Lower leg skin (tissue), 4 donors: ENCODE measurements at regions not wholly inside any gene's neighbourhood (a gene's known extent, or its start where the extent isn't known, plus 50 kb on each side); places are given as distances from the start of the nearest gene placed in this dataset.

Source experiments
- DNase-seq, 2 donors: peaks; one replicate each; pipeline ENCODE4 v3.0.0-alpha.2; 2019; ENCODE audit warnings: low spot score in 2 of 2
- H3K4me3 ChIP-seq: fragments of 200-600 bp; sonication (generic); 2 replicates; pipeline ENCODE4 v1.5.1; 2017; ENCODE audit warnings: mild to moderate bottlenecking, low read depth; ENCODE audit not compliant: poor library complexity, severe bottlenecking
- CTCF ChIP-seq, 3 donors: fragments of 450-650 bp; IDR thresholded peaks; one replicate each; pipeline ENCODE4 v1.5.1; 2016; ENCODE audit warnings: antibody characterized with exemption in 3 of 3, mild to moderate bottlenecking in 3 of 3, moderate library complexity in 2 of 3
- POLR2A ChIP-seq, 2 donors: fragments of 450-650 bp; IDR thresholded peaks; one replicate each; pipeline ENCODE4 v1.6.1; 2016 to 2017; ENCODE audit warnings: antibody characterized with exemption in 2 of 2, mild to moderate bottlenecking in 1 of 2, moderate library complexity in 1 of 2
- WGBS, 2 donors: methylation state at CpG; one replicate each; pipeline ENCODE4 v1.1.5; 2018; 5-methylcytosine and 5-hydroxymethylcytosine counted together
- intact Hi-C: fragments of 100-400 bp; cut with DNase I; formaldehyde crosslinking; loops from one replicate; pipeline ENCODE4 v1.15.0; 2023; ENCODE audit warnings: low total_unique reads

GRCh38 chr7:41633690-41634089 lies 69.2 kb downstream of the INHBA start:
- no peak for TF ChIP-seq POLR2A (IDR thresholded peaks at IDR 0.05)
- no peak for TF ChIP-seq CTCF (IDR thresholded peaks at IDR 0.05)
- 73 to 79% methylated on average over 3 of the region's 3 CpGs for WGBS, 2 donors
- no peak for DNase-seq
- no peak overlapping the region for H3K4me3 ChIP-seq
- intact Hi-C loops: no loop called here

GRCh38 chr7:41630741-41631140 lies 72.1 kb downstream of the INHBA start:
- intact Hi-C loops: no loop called here
- 66 to 71% methylated on average over 4 of the region's 4 CpGs for WGBS, 2 donors
- TF ChIP-seq POLR2A (IDR thresholded peaks at IDR 0.05) (no peak), CTCF (IDR thresholded peaks at IDR 0.05) (no peak)
- no peak for DNase-seq
- no peak overlapping the region for H3K4me3 ChIP-seq

DNA sequence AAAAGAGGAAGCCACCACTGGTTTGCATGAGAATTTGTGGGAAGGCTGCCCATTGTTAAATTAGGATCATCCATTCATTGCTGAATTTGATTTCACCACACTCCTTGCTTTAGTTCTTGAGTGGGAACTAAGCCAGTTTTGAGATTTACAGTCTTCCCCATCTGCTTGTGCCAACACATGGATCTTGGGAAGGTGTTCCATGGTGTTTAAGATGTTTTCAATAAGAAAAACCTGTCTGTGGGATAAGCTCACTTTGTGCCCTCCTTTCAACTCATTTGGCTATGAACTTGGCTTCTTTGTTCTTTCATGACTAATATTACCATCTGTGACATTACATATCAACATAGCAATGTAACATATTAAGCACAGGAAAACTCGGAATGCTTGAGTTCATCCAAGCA lies 73.2 kb downstream of the INHBA start:
- WGBS, 2 donors: 47 to 56% methylated on average over 1 of the region's 1 CpG
- TF ChIP-seq CTCF (IDR thresholded peaks at IDR 0.05): no peak
- no peak for TF ChIP-seq POLR2A (IDR thresholded peaks at IDR 0.05)

GRCh38 chr7:41628901-41629300 lies 74.0 kb downstream of the INHBA start:
- WGBS, 2 donors: 29 to 36% methylated on average over 3 of the region's 3 CpGs
- TF ChIP-seq CTCF (IDR thresholded peaks at IDR 0.05): no peak
- no peak for TF ChIP-seq POLR2A (IDR thresholded peaks at IDR 0.05)
- intact Hi-C loops: no loop called here
- H3K4me3 ChIP-seq: no peak overlapping the region
- no peak for DNase-seq

More for the DNA sequence above, 73.2 kb downstream of the INHBA start:
- no peak overlapping the region for H3K4me3 ChIP-seq
- intact Hi-C loops: no loop called here
- DNase-seq: no peak

DNA sequence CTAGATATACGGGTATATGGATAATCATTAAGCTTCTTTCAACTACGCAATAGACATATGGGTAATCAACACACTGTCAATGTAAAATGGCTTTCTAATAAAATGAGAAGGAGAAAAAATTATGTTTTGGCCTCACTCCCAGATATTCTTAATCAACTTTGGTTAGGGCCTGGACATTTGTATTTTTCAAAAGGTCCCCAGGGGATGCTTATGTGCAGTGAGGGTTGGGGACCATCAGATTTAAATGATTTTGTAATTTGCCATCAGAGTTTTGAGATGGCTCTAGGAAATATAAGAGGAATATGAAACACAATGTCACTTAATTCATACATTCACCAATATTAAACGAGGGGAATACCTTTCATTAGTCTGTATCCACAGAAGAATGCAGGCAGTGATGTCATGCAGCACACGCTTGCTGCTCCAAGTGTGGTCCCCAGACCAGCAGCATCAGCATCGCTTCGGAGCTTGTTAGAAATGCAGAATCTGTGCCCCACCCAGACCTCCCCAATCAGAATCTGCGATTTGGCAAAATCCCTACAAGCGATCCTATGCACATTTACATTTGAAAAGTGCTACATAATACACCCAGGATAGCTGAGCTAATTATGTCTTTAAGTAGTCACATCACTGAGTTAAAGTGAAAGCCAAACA lies 75.1 kb downstream of the INHBA start:
- WGBS, 2 donors: 62 to 67% methylated on average over 8 of the region's 8 CpGs
- no peak overlapping the region for H3K4me3 ChIP-seq
- TF ChIP-seq POLR2A (IDR thresholded peaks at IDR 0.05) (no peak), CTCF (IDR thresholded peaks at IDR 0.05) (no peak)
- intact Hi-C loops: no loop called here
- no peak for DNase-seq

GRCh38 chr7:41624818-41625217 lies 78.1 kb downstream of the INHBA start:
- intact Hi-C loops: no loop called here

More at GRCh38 chr7:41624818-41625217, 78.1 kb downstream of the INHBA start:
- TF ChIP-seq CTCF (IDR thresholded peaks at IDR 0.05) (no peak), POLR2A (IDR thresholded peaks at IDR 0.05) (no peak)
- DNase-seq: peak; percentile 37 to 78
- no peak overlapping the region for H3K4me3 ChIP-seq
